Body of pancreas (tissue), 4 donors: ENCODE measurements at regions not wholly inside any gene's neighbourhood (a gene's known extent, or its start where the extent isn't known, plus 50 kb on each side); places are given as distances from the start of the nearest gene placed in this dataset.

Experiments
- ATAC-seq: fragments of 150-250 bp; one replicate; pipeline ENCODE4 v1.9.1; 2016
- DNase-seq, 4 donors: peaks; one replicate each; pipeline ENCODE4 v3.0.0-alpha.2; 2019
- H3K27ac ChIP-seq, 4 donors: fragments of 200-600 bp; sonication (generic); 1 replicate in 3 of 4; 2 replicates in 1 of 4; pipeline versions ENCODE4 v1.5.1 to v1.6.1; 2016 to 2019; ENCODE audit warnings: mild to moderate bottlenecking in 1 of 4, mixed read lengths in 1 of 4, moderate library complexity in 1 of 4
- H3K27me3 ChIP-seq, 2 donors: fragments of 200-600 bp; sonication (generic); one replicate each; pipeline ENCODE4 v1.6.0; 2016; ENCODE audit warnings: mild to moderate bottlenecking in 1 of 2
- H3K36me3 ChIP-seq, 2 donors: fragments of 200-600 bp; sonication (generic); replicated peaks in 1 of 2; 2 replicates each; pipeline ENCODE4 v1.5.1; 2016; ENCODE audit warnings: low read depth in 2 of 2; ENCODE audit not compliant: insufficient read depth in 1 of 2
- H3K4me1 ChIP-seq: fragments of 200-600 bp; sonication (generic); one replicate; pipeline ENCODE4 v1.6.0; 2016
- H3K4me3 ChIP-seq, 2 donors: fragments of 200-600 bp; sonication (generic); 1 replicate in 1 of 2; 2 replicates in 1 of 2; pipeline ENCODE4 v1.5.1; 2016 to 2019
- H3K9me3 ChIP-seq, 3 donors: fragments of 200-600 bp; sonication (generic); 1 replicate in 2 of 3; 2 replicates in 1 of 3; pipeline ENCODE4 v1.5.1; 2016
- POLR2A ChIP-seq, 3 donors: fragments of 450-650 bp; IDR thresholded peaks; one replicate each; pipeline ENCODE4 v1.6.1; 2016; ENCODE audit warnings: antibody characterized with exemption in 3 of 3, mild to moderate bottlenecking in 2 of 3
- WGBS, 2 donors: methylation state at CpG; one replicate each; pipeline ENCODE4 v1.1.5; 2017; 5-methylcytosine and 5-hydroxymethylcytosine counted together
- intact Hi-C: fragments of 100-400 bp; cut with DNase I; formaldehyde crosslinking; loops from one replicate; pipeline ENCODE4 v1.15.1; 2023
- TF ChIP-seq, protein P1 (sequence below), 7 experiments: fragments of 450-650 bp in 4 of 7; fragments of 200-600 bp in 3 of 7; sonication (generic) in 3 of 7; IDR thresholded peaks; one replicate each; pipeline ENCODE4 v1.5.1; 2016 to 2019; ENCODE audit warnings: antibody characterized with exemption in 7 of 7

GRCh38 chr18:39751161-39751560, 2185.6 kb upstream of the CELF4 start:
- ATAC-seq, result no peak
- TF ChIP-seq, protein P1, sequence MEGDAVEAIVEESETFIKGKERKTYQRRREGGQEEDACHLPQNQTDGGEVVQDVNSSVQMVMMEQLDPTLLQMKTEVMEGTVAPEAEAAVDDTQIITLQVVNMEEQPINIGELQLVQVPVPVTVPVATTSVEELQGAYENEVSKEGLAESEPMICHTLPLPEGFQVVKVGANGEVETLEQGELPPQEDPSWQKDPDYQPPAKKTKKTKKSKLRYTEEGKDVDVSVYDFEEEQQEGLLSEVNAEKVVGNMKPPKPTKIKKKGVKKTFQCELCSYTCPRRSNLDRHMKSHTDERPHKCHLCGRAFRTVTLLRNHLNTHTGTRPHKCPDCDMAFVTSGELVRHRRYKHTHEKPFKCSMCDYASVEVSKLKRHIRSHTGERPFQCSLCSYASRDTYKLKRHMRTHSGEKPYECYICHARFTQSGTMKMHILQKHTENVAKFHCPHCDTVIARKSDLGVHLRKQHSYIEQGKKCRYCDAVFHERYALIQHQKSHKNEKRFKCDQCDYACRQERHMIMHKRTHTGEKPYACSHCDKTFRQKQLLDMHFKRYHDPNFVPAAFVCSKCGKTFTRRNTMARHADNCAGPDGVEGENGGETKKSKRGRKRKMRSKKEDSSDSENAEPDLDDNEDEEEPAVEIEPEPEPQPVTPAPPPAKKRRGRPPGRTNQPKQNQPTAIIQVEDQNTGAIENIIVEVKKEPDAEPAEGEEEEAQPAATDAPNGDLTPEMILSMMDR (IDR thresholded peaks at IDR 0.05), result no peak
- TF ChIP-seq POLR2A (IDR thresholded peaks at IDR 0.05), result no peak
- intact Hi-C loops, result no loop called here
- Histone ChIP-seq H3K9me3 (no peaks in the 10 kb centered on the region), H3K4me1 (no peaks in the 10 kb centered on the region), H3K4me3 (no peak overlapping the region), H3K27me3 (no peaks in the 10 kb centered on the region), H3K27ac (no peak overlapping the region), H3K36me3 (no peaks in the 10 kb centered on the region)
- 56 to 68% methylated on average over 1 of the region's 1 CpG for WGBS, 2 donors
- no peak for DNase-seq

- 91 to 94% methylated on average over 2 of the region's 2 CpGs for WGBS, 2 donors
- H3K36me3 ChIP-seq, result no peaks in the 10 kb centered on the region
- no peak overlapping the region for H3K27ac ChIP-seq
- DNase-seq (no peak), ATAC-seq (no peak)
- intact Hi-C loops, result no loop called here
- TF ChIP-seq, protein P1 (IDR thresholded peaks at IDR 0.05), result no peak
- no peak for TF ChIP-seq POLR2A (IDR thresholded peaks at IDR 0.05)
- H3K4me3 ChIP-seq, result no peak overlapping the region
- no peaks in the 10 kb centered on the region for H3K27me3 ChIP-seq
- no peaks in the 10 kb centered on the region for H3K9me3 ChIP-seq
- H3K4me1 ChIP-seq, result no peaks in the 10 kb centered on the region
These were observed 2183.6 kb upstream of the CELF4 start for GRCh38 chr18:39749154-39749553.

DNA sequence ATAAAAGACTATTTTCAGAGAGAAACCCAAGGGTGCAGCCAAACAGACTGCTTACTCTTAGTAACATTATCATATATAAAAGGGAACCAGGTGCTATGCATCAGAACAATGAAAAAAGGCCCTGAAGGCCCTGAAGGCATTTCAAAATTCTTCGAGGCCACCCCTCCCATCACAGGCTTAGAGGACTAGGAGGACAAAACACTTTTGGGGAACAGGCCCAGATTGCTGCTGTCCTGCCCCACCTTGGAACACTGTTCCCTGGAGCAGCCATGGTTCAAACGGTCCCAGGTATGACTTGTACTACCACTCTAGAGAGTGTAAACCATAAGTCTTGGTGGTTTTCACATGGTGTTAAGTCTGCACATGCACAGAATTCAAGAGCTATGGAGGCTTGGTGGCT, 2183.1 kb upstream of the CELF4 start:
- DNase-seq, result no peak

DNA sequence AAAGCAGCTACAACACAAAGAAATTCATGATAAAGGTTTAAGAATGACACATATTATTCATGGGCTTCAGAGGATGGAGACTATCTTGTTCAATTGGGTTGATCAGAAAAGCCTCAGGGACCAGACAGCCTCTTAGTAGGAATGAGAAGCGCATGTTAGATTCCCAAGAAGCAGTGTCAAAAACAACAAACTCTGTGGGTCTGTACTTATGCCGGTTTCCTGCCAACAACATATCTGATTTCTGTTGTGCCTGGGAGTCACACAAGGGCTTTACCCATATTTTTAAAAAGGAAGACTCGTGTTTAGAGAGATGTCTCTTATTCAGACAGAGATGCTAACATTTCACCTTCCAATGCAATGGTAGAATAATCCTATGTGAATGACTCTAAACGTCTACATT, 2180.6 kb upstream of the CELF4 start:
- H3K36me3 ChIP-seq, result no peaks in the 10 kb centered on the region
- no peak overlapping the region for H3K4me3 ChIP-seq
- H3K27ac ChIP-seq, result no peak overlapping the region
- ATAC-seq (no peak), DNase-seq (no peak)
- intact Hi-C loops, result no loop called here
- H3K9me3 ChIP-seq, result no peaks in the 10 kb centered on the region
- 71 to 82% methylated on average over 4 of the region's 4 CpGs for WGBS, 2 donors
- no peaks in the 10 kb centered on the region for H3K27me3 ChIP-seq
- TF ChIP-seq, protein P1 (IDR thresholded peaks at IDR 0.05), result no peak
- no peaks in the 10 kb centered on the region for H3K4me1 ChIP-seq

More for the DNA sequence above, 2183.1 kb upstream of the CELF4 start:
- Histone ChIP-seq H3K9me3 (no peaks in the 10 kb centered on the region), H3K4me1 (no peaks in the 10 kb centered on the region), H3K27me3 (no peaks in the 10 kb centered on the region), H3K27ac (no peak overlapping the region), H3K4me3 (no peak overlapping the region), H3K36me3 (no peaks in the 10 kb centered on the region)
- TF ChIP-seq, protein P1 (IDR thresholded peaks at IDR 0.05), result no peak
- TF ChIP-seq POLR2A (IDR thresholded peaks at IDR 0.05), result no peak
- ATAC-seq, result no peak
- intact Hi-C loops, result no loop called here
- WGBS, 2 donors, result 75 to 77% methylated on average over 2 of the region's 2 CpGs

- Histone ChIP-seq H3K27ac (no peak overlapping the region), H3K4me1 (no peaks in the 10 kb centered on the region), H3K36me3 (no peaks in the 10 kb centered on the region), H3K27me3 (no peaks in the 10 kb centered on the region), H3K9me3 (no peaks in the 10 kb centered on the region), H3K4me3 (no peak overlapping the region)
- intact Hi-C loops, result no loop called here
- TF ChIP-seq POLR2A (IDR thresholded peaks at IDR 0.05), result no peak
- TF ChIP-seq, protein P1 (IDR thresholded peaks at IDR 0.05), result no peak
- DNase-seq (no peak), ATAC-seq (no peak)
These were observed 2177.9 kb upstream of the CELF4 start for GRCh38 chr18:39743463-39743862.
